Sigmoid colon (tissue), 4 donors: ENCODE measurements at regions not wholly inside any gene's neighbourhood (a gene's known extent, or its start where the extent isn't known, plus 50 kb on each side); places are given as distances from the start of the nearest gene placed in this dataset.

Experiments
- CTCF ChIP-seq, 4 experiments: fragments of 450-650 bp in 3 of 4; fragments of 200-600 bp in 1 of 4; IDR thresholded peaks; one replicate each; pipeline ENCODE4 v1.5.1; 2016 to 2019; ENCODE audit warnings: antibody characterized with exemption in 4 of 4, mild to moderate bottlenecking in 3 of 4, moderate library complexity in 2 of 4
- EP300 ChIP-seq, 4 donors: sonication (generic); formaldehyde crosslinking; IDR thresholded peaks; one replicate each; pipeline ENCODE4 v1.6.1; 2017; ENCODE audit warnings: antibody characterized with exemption in 4 of 4
- POLR2A ChIP-seq, 2 donors: fragments of 450-650 bp; IDR thresholded peaks; one replicate each; pipeline ENCODE4 v1.6.1; 2016; ENCODE audit warnings: antibody characterized with exemption in 2 of 2, mild to moderate bottlenecking in 2 of 2, moderate library complexity in 2 of 2
- POLR2AphosphoS5 ChIP-seq, 4 donors: sonication (generic); formaldehyde crosslinking; IDR thresholded peaks; one replicate each; pipeline ENCODE4 v1.6.1; 2017; ENCODE audit warnings: antibody characterized with exemption in 4 of 4

GRCh38 chr12:70982991-70983390 lies 62.5 kb upstream of the PTPRR start:
- no peak for TF ChIP-seq CTCF (IDR thresholded peaks at IDR 0.05)
- no peak for TF ChIP-seq POLR2A (IDR thresholded peaks at IDR 0.05)
- no peak for TF ChIP-seq EP300 (IDR thresholded peaks at IDR 0.05)
- no peak for TF ChIP-seq POLR2AphosphoS5 (IDR thresholded peaks at IDR 0.05)
